HG03460 (cell line): ENCODE measurements at regions not wholly inside any gene's neighbourhood (a gene's known extent, or its start where the extent isn't known, plus 50 kb on each side); places are given as distances from the start of the nearest gene placed in this dataset.
A peak's percentile ranks its signal among the peaks of the same experiment; 100 is the strongest.

Source experiments
- ATAC-seq: cut with Tn5 transposase; IDR thresholded peaks from one replicate; pipeline ENCODE4 v1.9.1; 2021; ENCODE audit not compliant: unreplicated experiment

- ATAC-seq = no peak
These were observed 214.0 kb downstream of the PIK3R1 start for GRCh38 chr5:68429510-68429909.

- ATAC-seq = no peak
These were observed 214.7 kb downstream of the PIK3R1 start for GRCh38 chr5:68430279-68430678.

DNA sequence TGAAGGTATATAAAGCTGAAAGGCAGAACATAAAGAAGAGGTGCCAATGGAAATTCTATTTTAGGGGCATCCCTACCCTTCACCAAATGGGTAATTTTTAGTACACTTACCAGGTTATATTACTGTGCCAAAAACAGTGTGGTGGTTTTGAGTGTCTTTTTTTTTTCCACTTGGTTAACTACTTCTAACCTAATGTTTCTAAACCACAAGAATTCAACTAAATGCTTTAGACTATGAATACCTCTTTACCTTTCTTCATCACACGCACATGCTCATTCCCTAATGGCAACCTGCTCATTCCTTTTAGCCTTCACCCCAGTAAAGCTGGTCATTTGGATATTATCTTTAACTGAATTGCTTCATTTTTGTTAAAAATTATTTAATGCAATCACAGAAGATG, 215.6 kb downstream of the PIK3R1 start:
- ATAC-seq = no peak

- ATAC-seq = no peak
These were observed 216.2 kb downstream of the PIK3R1 start for GRCh38 chr5:68431601-68432337.

DNA sequence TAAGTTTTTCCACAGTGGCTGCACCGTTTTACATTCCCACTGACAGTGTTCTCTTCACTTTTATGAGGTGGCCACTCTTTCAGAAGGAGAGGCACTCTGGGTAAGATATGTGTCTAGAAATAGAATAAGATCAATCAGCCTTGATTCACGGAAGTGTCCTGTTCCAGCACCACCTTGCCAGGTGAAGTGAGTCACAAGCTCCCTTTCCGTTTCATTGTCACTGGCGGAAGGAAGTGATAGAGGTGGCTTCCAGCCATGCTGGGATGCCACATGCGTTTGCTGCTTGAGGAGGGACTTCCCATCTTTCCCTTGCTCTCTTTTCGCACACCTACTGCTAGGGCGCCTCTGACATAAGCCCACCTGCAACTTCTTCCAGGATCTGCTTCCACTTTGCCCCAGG, 217.1 kb downstream of the PIK3R1 start:
- ATAC-seq = no peak

GRCh38 chr5:68433526-68433922, 218.0 kb downstream of the PIK3R1 start:
- no peak for ATAC-seq

DNA sequence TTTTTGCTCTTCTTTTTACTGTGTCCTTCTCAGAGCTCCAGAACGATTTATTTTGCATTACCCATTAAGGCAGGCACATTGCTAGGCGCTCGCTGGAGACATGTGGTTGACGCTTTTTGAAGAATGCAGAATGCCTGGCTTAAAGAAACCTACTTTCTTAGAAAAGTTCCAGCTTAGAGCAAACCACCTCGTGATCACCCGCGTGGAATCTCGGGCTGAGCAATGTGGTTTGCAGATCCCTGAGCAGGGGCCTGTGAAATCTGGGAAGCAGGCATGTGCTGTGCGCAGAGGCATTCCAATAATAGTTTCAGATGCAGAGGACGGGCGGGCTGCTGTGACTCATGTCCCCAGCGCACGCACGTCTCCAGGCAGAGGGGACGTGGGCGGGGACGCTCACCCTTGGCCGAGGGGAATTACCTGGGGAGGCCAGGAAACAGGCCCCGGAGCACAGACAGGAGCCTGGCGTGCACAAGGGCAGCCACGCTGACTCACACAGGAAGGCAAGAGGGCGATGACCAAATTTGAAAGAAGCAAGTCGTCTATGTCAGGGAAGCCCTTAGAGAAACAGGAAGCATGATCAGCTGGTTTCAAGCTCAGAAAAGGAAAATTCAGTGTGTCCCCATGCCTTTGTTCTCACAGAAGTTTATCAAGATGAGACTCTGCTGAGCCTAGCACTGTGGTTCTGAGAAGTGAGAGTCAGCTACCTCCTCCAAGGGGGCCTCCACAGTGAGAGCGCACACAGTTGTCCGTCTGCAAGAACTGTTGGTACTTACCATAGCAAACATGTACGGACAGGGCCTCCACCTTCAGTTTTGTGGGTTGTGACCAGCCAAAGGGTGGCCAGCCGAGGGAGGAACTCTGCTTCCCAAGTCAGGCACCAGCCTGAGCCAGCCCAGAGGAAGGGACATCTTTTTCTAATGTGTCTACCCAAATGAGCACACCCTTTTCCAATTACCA, 218.6 kb downstream of the PIK3R1 start:
- ATAC-seq = peak; percentile 93

DNA sequence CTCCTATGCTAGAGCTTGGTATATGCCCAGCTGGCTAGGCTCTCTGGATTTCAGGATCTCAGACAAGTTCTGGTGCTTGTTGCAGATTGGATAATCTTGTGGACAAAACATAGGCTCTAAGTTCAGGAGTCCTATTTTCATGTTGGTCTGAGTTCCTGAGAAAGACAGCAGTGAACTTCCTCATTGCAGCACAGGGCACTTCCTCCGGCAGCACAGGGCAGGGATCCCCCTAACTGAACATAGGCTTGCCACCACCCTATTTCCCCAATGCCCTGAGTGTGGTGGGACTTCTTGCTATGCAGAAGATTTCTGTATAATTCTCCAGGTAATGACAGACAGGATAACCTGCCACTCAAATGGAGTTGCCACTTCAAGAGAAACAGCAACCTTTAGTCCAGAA, 220.1 kb downstream of the PIK3R1 start:
- no peak for ATAC-seq

GRCh38 chr5:68436686-68437520, 221.3 kb downstream of the PIK3R1 start:
- ATAC-seq = no peak

DNA sequence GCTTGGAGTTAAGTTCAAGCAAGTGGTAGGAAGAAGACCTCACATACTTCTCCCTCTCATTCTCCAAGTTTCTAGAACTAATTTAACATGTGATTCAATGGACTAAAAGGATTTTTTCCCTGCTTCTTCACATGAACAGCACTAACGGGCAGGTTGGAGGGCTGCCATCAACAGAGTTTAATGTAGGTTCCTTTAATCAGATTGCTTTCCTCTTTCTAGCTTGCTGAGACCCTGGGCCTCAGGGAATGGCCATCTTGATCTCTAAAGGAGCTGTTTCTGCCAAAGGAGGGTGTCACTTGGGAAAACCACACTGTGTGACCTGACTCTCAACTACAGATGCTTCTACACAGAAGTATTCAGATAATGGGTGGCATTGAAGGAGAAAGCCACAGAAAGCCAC, 223.3 kb downstream of the PIK3R1 start:
- ATAC-seq = no peak

GRCh38 chr5:68440245-68440644, 224.7 kb downstream of the PIK3R1 start:
- ATAC-seq = no peak

DNA sequence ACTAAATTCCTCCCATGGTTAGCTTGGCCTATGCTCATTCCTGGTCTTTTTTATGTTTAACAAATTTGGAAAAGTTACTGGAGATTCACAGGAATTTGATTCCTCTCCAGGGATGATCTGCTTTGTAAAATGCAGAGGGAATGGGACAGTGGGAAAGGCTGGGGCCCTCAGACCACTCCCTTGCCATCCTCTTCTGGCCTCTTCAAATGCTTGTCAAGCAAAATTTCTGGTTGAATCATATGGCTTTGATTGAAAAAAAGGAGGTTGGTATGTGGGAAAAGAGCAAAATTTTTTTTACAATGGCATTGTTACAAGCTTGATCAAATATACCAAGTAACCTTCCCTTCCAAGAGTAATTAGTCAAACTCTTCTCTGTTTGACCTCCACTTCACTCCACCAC, 225.1 kb downstream of the PIK3R1 start:
- no peak for ATAC-seq

DNA sequence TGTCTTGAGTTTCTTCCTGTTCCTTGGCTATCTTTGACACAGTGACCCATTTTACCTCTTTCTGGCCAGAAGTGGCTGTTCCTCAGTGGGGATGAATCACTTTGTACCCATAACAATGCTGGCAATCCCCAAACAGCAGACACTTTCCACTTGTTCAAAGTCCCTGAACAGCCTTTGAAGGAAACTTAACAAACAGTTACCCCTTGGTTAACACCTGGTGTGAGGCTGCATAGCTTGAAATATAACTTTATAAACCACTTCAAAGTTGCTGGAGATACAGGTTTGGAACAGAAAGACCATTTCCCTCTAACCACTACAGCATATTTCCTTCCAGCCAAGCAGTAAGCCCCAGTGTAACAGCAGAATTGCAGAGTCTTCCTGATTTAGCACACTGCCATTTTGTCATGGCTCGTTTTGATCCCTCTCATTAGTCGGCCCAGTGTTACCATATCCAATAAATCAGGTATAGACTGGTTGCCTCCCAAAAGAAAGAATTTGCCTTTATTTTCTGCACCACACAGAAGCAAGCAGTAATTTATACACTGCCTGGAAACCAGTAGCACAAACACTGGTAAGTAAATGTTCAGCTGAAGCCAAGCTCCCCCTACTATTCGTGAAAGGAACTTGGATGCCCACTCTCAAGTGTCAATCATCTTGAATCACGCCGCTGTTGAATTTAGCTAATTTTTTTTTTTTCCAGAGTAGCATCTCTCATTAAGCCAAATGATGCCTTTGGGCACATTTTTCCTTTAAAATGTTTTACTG, 225.9 kb downstream of the PIK3R1 start:
- ATAC-seq = no peak

DNA sequence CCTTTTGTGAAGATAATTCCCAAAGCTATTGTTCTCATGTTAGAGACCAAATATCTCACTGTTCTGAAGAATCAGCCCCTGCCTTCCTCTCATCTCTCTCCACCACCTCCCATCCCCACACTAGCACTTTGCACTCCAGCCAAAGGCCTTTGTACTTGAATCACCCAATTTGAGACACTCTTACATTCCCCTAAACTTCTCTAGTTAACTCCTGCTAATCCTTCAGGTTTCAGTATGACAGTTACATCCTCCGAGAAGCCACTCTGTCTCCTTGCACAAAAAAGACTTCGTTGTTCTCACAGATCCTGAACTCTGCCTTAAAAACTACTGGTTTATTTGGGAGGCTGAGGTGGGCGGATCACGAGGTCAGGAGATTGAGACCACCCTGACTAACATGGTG, 227.5 kb downstream of the PIK3R1 start:
- ATAC-seq = no peak

- ATAC-seq = no peak
These were observed 228.5 kb downstream of the PIK3R1 start for GRCh38 chr5:68444048-68444447.

- no peak for ATAC-seq
These were observed 229.3 kb downstream of the PIK3R1 start for GRCh38 chr5:68444833-68445232.

DNA sequence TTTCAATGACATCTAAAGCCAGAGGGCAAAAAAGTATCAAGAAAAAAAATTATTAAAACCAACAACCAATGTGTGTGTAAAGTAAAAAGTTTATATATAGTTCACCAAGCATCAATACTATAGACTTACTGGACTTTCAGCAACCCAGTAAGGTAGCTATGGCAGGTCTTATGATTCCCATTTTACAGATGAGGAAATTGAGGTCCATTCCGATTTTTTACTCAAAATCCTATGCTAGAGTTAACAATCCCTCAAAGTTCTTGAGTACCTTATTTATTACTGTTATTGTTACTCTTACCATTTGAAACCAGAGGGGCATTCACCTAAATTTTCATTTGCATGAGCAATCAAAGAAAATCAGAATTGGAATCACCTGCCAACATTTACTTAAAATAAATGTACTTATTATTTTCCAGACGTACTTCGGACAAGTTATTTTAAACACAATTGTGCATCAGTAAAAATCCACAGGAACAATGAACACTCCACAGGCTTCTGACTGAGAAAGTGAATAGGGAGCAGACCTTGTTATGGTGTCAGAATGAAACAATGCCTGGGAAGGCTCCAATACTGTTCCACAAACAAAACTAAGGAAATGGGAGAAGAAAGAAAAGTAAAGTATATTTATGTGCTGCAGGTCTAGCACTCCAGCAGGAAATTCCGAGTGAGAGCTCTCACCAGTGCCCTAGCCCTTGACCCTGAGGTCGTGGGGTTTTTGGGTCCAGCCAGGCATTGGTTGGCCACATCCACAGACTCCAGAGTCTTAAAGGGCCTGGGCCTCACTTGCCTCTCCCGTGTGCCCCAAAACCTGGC, 229.9 kb downstream of the PIK3R1 start:
- ATAC-seq = no peak

- no peak for ATAC-seq
These were observed 230.5 kb downstream of the PIK3R1 start for GRCh38 chr5:68446070-68446357.

DNA sequence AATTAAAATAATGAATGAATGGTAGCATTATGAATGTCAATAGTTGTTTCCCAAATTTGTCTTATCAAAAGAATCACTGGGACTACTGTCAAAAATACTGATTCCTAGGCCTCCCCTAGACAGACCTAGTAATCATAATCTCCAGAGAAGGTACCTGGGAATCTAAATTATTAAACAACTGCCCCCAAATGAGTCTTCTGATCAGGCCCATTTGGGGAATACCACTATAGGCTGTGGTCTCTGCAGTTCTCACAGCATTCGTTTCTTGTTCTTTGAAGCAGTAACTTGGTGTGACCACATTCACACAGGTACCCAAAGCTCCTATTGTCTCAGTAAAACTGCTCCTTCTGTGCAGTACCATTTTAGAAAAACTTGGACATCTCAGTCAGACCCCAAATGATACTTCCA, 230.9 kb downstream of the PIK3R1 start:
- ATAC-seq = peak; percentile 85
